ENCODE measurements at regions not wholly inside any gene's neighbourhood (a gene's known extent, or its start where the extent isn't known, plus 50 kb on each side); places are given as distances from the start of the nearest gene placed in this dataset.

- Mint-ChIP-seq H3K27ac (no peak overlapping the region), H3K36me3 (no peaks in the 10 kb centered on the region), H3K27me3 (peaks cover 12% of the 10 kb centered on the region), H3K4me1 (peaks cover 4% of the 10 kb centered on the region), H3K9me3 (no peaks in the 10 kb centered on the region), H3K4me3 (no peak overlapping the region)
- DNase-seq = no peak
These were observed 91.0 kb upstream of the NFE2L3 start for GRCh38 chr7:26060733-26061677.

- DNase-seq = peak; percentile 55
- Mint-ChIP-seq H3K4me1 (peaks cover 4% of the 10 kb centered on the region), H3K36me3 (no peaks in the 10 kb centered on the region), H3K27ac (no peak overlapping the region), H3K27me3 (peaks cover 9% of the 10 kb centered on the region), H3K4me3 (no peak overlapping the region), H3K9me3 (no peaks in the 10 kb centered on the region)
These were observed 90.1 kb upstream of the NFE2L3 start for GRCh38 chr7:26061678-26062603.

- DNase-seq = no peak
- Mint-ChIP-seq H3K9me3 (no peaks in the 10 kb centered on the region), H3K4me1 (peaks cover 4% of the 10 kb centered on the region), H3K27me3 (peaks cover 9% of the 10 kb centered on the region), H3K4me3 (no peak overlapping the region), H3K36me3 (no peaks in the 10 kb centered on the region), H3K27ac (no peak overlapping the region)
These were observed 86.3 kb upstream of the NFE2L3 start for GRCh38 chr7:26065652-26066051.

- Mint-ChIP-seq H3K36me3 (no peaks in the 10 kb centered on the region), H3K27ac (no peak overlapping the region), H3K4me1 (peaks cover 1% of the 10 kb centered on the region), H3K4me3 (no peak overlapping the region), H3K9me3 (no peaks in the 10 kb centered on the region), H3K27me3 (peaks cover 12% of the 10 kb centered on the region)
- DNase-seq = no peak
These were observed 85.3 kb upstream of the NFE2L3 start for GRCh38 chr7:26066736-26067135.

GRCh38 chr7:26070290-26070689 is 81.7 kb upstream of the NFE2L3 start:
- DNase-seq = no peak
- H3K36me3 Mint-ChIP-seq = no peaks in the 10 kb centered on the region
- no peaks in the 10 kb centered on the region for H3K9me3 Mint-ChIP-seq
- H3K4me3 Mint-ChIP-seq = no peak overlapping the region
- peaks cover 8% of the 10 kb centered on the region for H3K27me3 Mint-ChIP-seq
- no peak overlapping the region for H3K27ac Mint-ChIP-seq
- peaks cover 3% of the 10 kb centered on the region for H3K4me1 Mint-ChIP-seq

GRCh38 chr7:26071622-26072456 is 80.2 kb upstream of the NFE2L3 start:
- no peak overlapping the region for H3K27ac Mint-ChIP-seq
- H3K27me3 Mint-ChIP-seq = peaks cover 13% of the 10 kb centered on the region
- no peaks in the 10 kb centered on the region for H3K9me3 Mint-ChIP-seq
- no peak overlapping the region for H3K4me3 Mint-ChIP-seq
- DNase-seq = no peak
- H3K36me3 Mint-ChIP-seq = no peaks in the 10 kb centered on the region
- peaks cover 3% of the 10 kb centered on the region for H3K4me1 Mint-ChIP-seq

GRCh38 chr7:26073041-26073440 is 79.0 kb upstream of the NFE2L3 start:
- H3K27ac Mint-ChIP-seq = no peak overlapping the region
- H3K27me3 Mint-ChIP-seq = peaks cover 13% of the 10 kb centered on the region
- no peak for DNase-seq
- H3K36me3 Mint-ChIP-seq = no peaks in the 10 kb centered on the region
- no peak overlapping the region for H3K4me3 Mint-ChIP-seq
- no peaks in the 10 kb centered on the region for H3K9me3 Mint-ChIP-seq
- peaks cover 3% of the 10 kb centered on the region for H3K4me1 Mint-ChIP-seq

- Mint-ChIP-seq H3K27me3 (peaks cover 21% of the 10 kb centered on the region), H3K4me1 (peaks cover 12% of the 10 kb centered on the region), H3K9me3 (no peaks in the 10 kb centered on the region), H3K36me3 (no peaks in the 10 kb centered on the region), H3K27ac (no peak overlapping the region), H3K4me3 (no peak overlapping the region)
- no peak for DNase-seq
These were observed 77.1 kb upstream of the NFE2L3 start for GRCh38 chr7:26074919-26075318.

- peaks cover 25% of the 10 kb centered on the region for H3K27me3 Mint-ChIP-seq
- peaks cover 12% of the 10 kb centered on the region for H3K4me1 Mint-ChIP-seq
- H3K4me3 Mint-ChIP-seq = no peak overlapping the region
- no peaks in the 10 kb centered on the region for H3K36me3 Mint-ChIP-seq
- no peaks in the 10 kb centered on the region for H3K9me3 Mint-ChIP-seq
- DNase-seq = no peak
- no peak overlapping the region for H3K27ac Mint-ChIP-seq
These were observed 75.3 kb upstream of the NFE2L3 start for GRCh38 chr7:26076691-26077090.

GRCh38 chr7:26078437-26079336 is 73.3 kb upstream of the NFE2L3 start:
- peaks cover 19% of the 10 kb centered on the region for H3K27me3 Mint-ChIP-seq
- no peaks in the 10 kb centered on the region for H3K36me3 Mint-ChIP-seq
- no peak overlapping the region for H3K4me3 Mint-ChIP-seq
- DNase-seq = peak; percentile 83
- no peak overlapping the region for H3K27ac Mint-ChIP-seq
- peaks cover 8% of the 10 kb centered on the region for H3K4me1 Mint-ChIP-seq
- no peaks in the 10 kb centered on the region for H3K9me3 Mint-ChIP-seq

GRCh38 chr7:26081638-26082037 is 70.4 kb upstream of the NFE2L3 start:
- DNase-seq = no peak
- peaks cover 8% of the 10 kb centered on the region for H3K4me1 Mint-ChIP-seq
- H3K4me3 Mint-ChIP-seq = no peak overlapping the region
- peaks cover 14% of the 10 kb centered on the region for H3K27me3 Mint-ChIP-seq
- H3K27ac Mint-ChIP-seq = no peak overlapping the region
- H3K9me3 Mint-ChIP-seq = no peaks in the 10 kb centered on the region
- H3K36me3 Mint-ChIP-seq = no peaks in the 10 kb centered on the region

GRCh38 chr7:26083113-26083512 is 68.9 kb upstream of the NFE2L3 start:
- H3K27me3 Mint-ChIP-seq = peaks cover 14% of the 10 kb centered on the region
- no peaks in the 10 kb centered on the region for H3K9me3 Mint-ChIP-seq

GRCh38 chr7:26084418-26084817 is 67.6 kb upstream of the NFE2L3 start:
- DNase-seq = no peak
- Mint-ChIP-seq H3K36me3 (no peaks in the 10 kb centered on the region), H3K27me3 (peaks cover 8% of the 10 kb centered on the region), H3K4me3 (no peak overlapping the region), H3K27ac (no peak overlapping the region), H3K9me3 (no peaks in the 10 kb centered on the region), H3K4me1 (peaks cover 1% of the 10 kb centered on the region)

More at GRCh38 chr7:26083113-26083512, 68.9 kb upstream of the NFE2L3 start:
- H3K4me1 Mint-ChIP-seq = peaks cover 8% of the 10 kb centered on the region
- H3K27ac Mint-ChIP-seq = no peak overlapping the region
- H3K4me3 Mint-ChIP-seq = no peak overlapping the region
- DNase-seq = no peak
- no peaks in the 10 kb centered on the region for H3K36me3 Mint-ChIP-seq

- no peak for DNase-seq
- H3K4me3 Mint-ChIP-seq = no peak overlapping the region
- H3K36me3 Mint-ChIP-seq = no peaks in the 10 kb centered on the region
- H3K4me1 Mint-ChIP-seq = peaks cover 2% of the 10 kb centered on the region
- no peaks in the 10 kb centered on the region for H3K27me3 Mint-ChIP-seq
- no peaks in the 10 kb centered on the region for H3K9me3 Mint-ChIP-seq
- no peak overlapping the region for H3K27ac Mint-ChIP-seq
These were observed 66.2 kb upstream of the NFE2L3 start for GRCh38 chr7:26085771-26086170.
